GM04504 (cell line): ENCODE measurements at regions not wholly inside any gene's neighbourhood (a gene's known extent, or its start where the extent isn't known, plus 50 kb on each side); places are given as distances from the start of the nearest gene placed in this dataset.

Source experiments
- DNase-seq: peaks from one replicate; pipeline ENCODE4 v3.0.0-alpha.2; 2012; ENCODE audit warnings: low read depth

- no peak for DNase-seq
These were observed 278.4 kb upstream of the SNX7 start for GRCh38 chr1:98382986-98383740.

- DNase-seq = no peak
These were observed 278.9 kb upstream of the SNX7 start for GRCh38 chr1:98382586-98382985.

- DNase-seq = no peak
These were observed 287.4 kb upstream of the SNX7 start for GRCh38 chr1:98374098-98374497.

GRCh38 chr1:98373056-98373455, 288.5 kb upstream of the SNX7 start:
- DNase-seq = no peak

DNA sequence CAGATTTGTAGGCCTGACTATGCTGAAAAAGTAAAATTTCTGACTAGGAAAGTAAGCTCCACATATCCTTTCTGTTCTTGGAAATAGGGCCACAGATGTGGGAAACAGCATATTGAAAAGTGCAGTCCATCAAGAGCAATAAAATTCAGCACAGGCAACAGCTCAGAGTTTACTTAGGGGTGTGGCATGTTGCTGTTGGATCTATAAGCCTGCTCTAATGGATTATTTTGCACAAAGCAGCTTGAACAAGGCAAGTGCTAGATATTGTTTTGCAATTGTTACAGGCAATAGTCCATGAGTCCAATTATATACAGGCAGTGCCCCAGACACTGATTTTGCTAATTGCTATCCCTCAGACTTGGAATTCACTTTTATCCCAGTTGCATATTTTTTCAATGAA, 289.8 kb upstream of the SNX7 start:
- DNase-seq = no peak

DNA sequence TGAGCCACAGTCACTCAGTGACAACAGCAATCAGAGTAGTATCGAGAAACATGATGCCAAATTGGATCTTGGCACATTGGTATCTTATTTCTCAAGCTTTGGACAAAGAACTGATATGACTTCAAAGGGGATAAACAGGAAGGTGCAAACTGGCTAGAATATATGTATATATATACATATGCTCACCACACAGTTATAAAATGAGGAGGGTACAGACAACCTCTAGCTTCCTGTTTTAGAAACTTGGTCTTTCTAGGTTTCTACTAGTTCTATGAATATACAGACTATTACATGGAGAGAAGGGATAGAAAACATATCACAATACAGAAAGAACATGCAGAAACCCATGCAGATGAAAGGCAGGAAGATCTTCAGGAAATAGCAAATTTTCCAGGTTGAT, 292.1 kb upstream of the SNX7 start:
- no peak for DNase-seq

GRCh38 chr1:98368995-98369394, 292.5 kb upstream of the SNX7 start:
- no peak for DNase-seq

GRCh38 chr1:98367426-98367825, 294.1 kb upstream of the SNX7 start:
- no peak for DNase-seq

GRCh38 chr1:98366343-98366742, 295.2 kb upstream of the SNX7 start:
- no peak for DNase-seq

- no peak for DNase-seq
These were observed 297.0 kb upstream of the SNX7 start for GRCh38 chr1:98364544-98364943.

DNA sequence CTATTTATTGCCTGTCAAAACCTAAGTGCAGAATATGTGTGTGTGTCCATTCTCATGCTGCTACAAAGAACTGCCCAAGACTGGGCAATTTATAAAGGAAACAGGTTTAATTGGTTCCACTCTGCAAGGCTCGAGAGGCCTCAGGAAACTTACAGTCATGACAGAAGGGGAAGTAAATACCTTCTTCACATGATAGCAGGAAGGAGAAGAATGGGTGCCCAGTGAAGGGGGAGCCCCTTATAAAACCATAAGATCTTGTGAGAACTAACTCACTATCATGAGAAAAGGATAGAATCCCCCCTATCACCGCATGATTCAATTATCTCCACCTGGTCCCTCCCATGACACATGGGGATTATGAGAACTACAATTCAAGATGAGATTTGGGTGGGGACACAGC, 300.7 kb upstream of the SNX7 start:
- DNase-seq = no peak

DNA sequence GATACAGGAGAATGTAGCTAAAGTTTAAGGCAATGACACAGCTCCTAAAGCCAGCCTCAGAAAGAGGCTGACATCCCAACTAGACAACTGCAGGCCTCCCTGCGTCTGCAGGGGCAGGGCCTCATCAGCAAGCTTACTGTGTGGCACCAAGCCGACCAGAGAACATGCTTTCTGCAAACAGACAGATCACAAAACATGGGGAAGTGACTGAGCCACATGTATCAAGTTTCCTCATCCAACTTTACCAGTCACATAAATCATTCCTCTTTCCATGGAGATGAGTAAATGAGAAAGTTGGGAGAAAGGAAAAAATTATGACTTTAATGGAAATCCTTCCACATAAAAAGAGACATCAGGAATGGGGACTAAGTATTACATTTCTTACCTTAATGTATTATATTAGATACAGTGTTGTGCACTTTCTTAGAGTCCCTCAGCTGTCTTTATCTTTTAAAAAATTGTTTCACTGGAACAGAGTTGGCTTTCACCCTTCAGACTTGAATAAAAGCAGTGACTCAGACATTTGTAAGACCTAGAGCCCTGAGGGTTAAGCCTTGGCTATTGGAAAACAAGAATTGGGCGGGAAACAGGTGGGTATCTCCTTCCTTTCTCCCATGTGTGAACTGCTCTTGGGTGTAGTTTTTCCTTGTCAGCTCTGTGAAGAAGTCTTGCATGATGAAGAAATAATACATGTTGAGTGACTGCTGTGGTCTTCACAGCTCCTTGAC, 305.7 kb upstream of the SNX7 start:
- no peak for DNase-seq

- no peak for DNase-seq
These were observed 309.1 kb upstream of the SNX7 start for GRCh38 chr1:98352378-98352777.

DNA sequence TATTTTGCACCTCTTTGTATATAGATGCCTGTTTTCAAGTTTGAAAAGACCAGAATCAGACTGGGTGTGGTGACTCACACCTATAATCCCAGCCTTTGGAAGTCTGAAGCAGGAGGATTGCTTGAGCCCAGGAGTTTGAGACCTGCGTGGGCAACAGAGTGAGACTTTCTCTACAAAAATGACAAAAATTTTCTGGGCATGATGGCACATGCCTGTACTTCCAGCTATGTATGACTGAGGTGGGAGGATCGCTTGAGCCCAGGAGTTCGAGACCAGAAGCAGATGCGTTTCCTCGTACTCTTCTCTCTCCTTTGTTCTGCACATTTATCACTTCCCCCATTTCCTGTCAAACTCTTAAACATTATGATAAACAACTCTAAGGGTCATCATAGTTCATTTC, 310.0 kb upstream of the SNX7 start:
- no peak for DNase-seq

- DNase-seq = no peak
These were observed 316.1 kb upstream of the SNX7 start for GRCh38 chr1:98345417-98345816.

DNA sequence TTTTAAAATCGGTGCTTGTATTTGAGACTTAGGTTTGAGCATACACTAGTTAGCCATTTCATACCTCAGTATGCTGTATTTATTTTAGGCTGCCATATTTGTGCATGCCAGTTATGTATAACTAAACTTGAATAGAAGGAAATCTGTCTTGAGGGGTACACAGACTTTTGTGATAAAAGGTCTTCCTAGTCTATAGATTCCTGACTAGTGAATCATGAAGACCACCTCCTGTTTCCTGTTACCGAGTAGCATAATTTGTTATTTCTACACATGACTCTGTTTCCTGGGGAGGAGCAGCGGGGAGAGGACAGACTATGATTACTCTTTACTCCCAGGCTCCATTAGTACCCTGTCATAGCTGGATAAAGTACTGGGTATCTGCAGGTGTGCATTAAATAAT, 316.8 kb upstream of the SNX7 start:
- DNase-seq = no peak

- no peak for DNase-seq
These were observed 319.0 kb upstream of the SNX7 start for GRCh38 chr1:98342566-98342965.

- DNase-seq = no peak
These were observed 321.0 kb upstream of the SNX7 start for GRCh38 chr1:98340511-98340910.

DNA sequence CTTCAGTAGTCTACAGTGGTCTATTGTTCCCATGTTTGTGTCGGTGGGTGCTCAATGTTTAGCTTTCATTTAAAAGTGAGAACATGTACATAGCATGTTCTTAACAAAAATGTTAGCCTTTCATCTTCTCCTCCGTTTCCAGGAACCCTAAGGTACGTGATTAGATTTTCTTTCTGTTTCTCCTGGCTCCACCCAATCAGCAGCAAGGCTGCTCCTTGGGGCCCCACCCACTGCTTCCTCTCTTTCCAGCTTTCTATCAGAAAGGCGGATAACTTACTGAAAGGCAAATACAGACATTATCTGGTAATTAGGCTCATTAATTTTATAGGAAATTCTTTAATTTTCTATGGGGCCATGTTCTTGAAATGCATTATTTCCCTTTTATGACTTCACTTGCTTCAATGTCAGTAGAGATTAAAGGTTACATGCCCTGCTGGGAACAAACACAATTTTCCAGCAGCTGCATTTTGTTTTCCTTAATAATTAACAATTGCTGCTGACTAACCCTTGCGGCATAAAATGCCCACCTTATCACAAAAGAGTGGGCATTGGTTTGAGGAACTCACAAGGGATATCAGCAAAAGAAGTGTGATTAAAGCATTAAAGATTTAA, 324.9 kb upstream of the SNX7 start:
- no peak for DNase-seq

DNA sequence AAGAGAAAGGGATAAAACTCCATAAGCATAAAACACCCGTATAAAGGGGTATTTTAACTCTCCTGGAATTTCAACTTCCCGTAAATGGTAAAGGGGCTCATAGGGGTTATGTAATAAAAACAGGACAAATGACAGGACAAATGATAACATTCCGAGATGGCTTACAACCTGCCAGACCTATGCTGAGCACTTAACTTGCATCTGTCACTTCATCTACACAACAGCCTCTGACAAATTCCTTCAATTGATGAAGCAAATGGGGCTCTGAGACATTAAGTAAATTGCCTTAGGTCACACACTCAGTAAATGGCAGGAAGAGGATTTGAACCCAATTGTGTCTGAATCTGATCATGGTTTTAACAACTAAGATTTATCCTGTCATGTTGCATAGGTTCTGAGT, 327.6 kb upstream of the SNX7 start:
- no peak for DNase-seq

- no peak for DNase-seq
These were observed 328.1 kb upstream of the SNX7 start for GRCh38 chr1:98333406-98333805.

- DNase-seq = no peak
These were observed 329.7 kb upstream of the SNX7 start for GRCh38 chr1:98331718-98332311.

- peak; percentile 24 for DNase-seq
These were observed 330.3 kb upstream of the SNX7 start for GRCh38 chr1:98331243-98331642.
